ENCODE measurements at regions not wholly inside any gene's neighbourhood (a gene's known extent, or its start where the extent isn't known, plus 50 kb on each side); places are given as distances from the start of the nearest gene placed in this dataset.
"Not testable (repeated sequence)": the region's sequence is repeated elsewhere in the genome, so short reads cannot be mapped to it uniquely, and the experiment has no call there.

- DNase-seq (no peak), ATAC-seq (no peak)
- intact Hi-C loops (cut with micrococcal nuclease): no loop called here
These were observed 333.1 kb upstream of the HNRNPA3 start for GRCh38 chr2:176879426-176879995.

DNA sequence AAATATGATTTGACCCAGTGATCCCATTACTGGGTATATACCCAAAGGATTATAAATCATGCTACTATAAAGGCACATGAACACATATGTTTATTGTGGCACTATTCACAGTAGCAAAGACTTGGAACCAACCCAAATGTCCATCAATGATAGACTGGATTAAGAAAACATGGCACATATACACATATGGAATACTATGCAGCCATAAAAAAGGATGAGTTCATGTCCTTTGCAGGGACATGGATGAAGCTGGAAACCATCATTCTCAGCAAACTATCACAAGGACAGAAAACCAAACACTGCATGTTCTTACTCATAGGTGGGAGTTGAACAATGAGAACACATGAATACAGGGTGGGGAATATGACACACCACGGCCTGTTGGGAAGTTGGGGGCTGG, 330.5 kb upstream of the HNRNPA3 start:
- intact Hi-C loops (cut with micrococcal nuclease); DNase-seq; ATAC-seq: not testable (repeated sequence)

GRCh38 chr2:176885001-176885643, 327.5 kb upstream of the HNRNPA3 start:
- DNase-seq: no peak
- no peak for ATAC-seq
- intact Hi-C loops (cut with micrococcal nuclease): no loop called here

DNA sequence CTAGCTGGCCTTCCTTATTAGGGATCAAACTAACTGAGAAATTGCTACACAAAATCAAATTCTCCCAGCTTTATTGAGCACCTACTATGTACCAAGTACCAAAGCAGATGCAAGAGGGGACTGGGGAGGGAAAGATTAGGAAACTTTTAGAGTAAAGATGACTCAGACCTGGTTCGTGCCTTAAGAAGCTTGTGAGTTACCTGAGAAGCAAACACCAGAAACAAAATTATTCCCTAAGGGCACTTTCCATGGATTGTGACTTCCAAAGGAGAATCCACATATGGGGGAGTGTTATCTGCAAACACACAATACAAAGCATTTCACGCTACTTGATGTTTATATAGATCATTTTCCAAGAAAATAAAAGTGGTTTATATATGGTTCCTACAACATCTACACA, 326.9 kb upstream of the HNRNPA3 start:
- no peak for DNase-seq
- intact Hi-C loops (cut with micrococcal nuclease): no loop called here
- no peak for ATAC-seq

DNA sequence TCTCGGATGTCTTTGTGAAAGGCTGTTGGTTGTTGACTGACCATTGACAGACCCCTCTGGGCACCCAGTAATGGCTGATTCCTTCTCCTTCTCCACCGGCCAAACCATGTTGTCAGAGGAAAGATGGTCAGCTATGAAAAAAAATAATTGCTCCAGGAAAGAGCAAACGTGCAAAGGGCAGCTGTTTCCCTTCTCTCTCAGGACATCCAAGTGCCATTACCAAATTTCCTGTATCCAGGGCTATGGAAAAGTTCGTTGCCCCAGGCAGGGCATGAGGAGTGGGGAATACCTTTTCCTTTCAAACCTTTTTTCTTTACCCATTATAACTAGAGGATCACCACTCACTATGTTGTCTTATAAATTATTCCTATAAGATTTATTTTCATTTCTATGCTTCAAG, 321.5 kb upstream of the HNRNPA3 start:
- ATAC-seq (no peak), DNase-seq (no peak)
- intact Hi-C loops (cut with micrococcal nuclease): no loop called here

- DNase-seq: no peak
These were observed 320.7 kb upstream of the HNRNPA3 start for GRCh38 chr2:176891857-176892256.

GRCh38 chr2:176892676-176893226, 319.8 kb upstream of the HNRNPA3 start:
- ATAC-seq (no peak), DNase-seq (no peak)
- intact Hi-C loops (cut with micrococcal nuclease): no loop called here

More at GRCh38 chr2:176891857-176892256, 320.7 kb upstream of the HNRNPA3 start:
- no peak for ATAC-seq
- intact Hi-C loops (cut with micrococcal nuclease): no loop called here

DNA sequence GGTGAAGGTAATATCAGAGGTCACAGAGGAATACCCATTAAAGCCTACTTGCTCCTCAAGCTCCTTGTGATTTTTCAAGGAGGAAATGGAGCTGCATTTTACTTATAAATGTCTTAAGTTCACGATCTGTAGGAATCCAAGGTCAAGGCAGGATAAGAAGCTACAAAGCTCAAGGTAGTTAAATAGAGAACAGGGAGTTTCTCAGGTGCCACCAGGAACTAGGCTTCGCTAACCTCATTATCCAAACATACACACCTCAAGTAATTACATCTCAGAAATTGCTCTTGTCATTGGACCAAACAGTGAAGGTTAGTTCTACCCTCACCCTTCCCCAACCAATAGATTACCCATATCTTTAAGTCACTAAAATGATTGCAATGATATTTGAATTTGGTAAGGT, 317.4 kb upstream of the HNRNPA3 start:
- intact Hi-C loops (cut with micrococcal nuclease): no loop called here
- ATAC-seq (no peak), DNase-seq (no peak)

GRCh38 chr2:176902454-176902853, 310.1 kb upstream of the HNRNPA3 start:
- intact Hi-C loops (cut with micrococcal nuclease): no loop called here
- ATAC-seq (no peak), DNase-seq (no peak)

DNA sequence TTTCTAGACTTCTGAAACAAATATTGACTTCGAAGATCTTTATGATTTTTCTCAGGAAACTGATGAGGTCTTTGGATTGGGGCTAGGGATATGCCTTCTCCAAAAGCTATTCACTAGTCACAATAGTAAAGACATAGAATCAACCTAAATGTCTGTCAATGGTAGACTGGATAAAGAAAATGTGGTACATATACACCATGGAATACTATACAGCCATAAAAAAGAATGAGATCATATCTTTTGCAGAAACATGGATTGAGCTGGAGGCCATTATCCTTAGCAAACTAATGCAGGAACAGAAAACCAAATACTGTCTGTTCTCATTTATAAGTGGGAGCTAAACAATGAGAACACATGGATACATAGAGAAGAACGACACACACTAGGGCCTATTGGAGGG, 308.5 kb upstream of the HNRNPA3 start:
- DNase-seq; ATAC-seq; intact Hi-C loops (cut with micrococcal nuclease): not testable (repeated sequence)

DNA sequence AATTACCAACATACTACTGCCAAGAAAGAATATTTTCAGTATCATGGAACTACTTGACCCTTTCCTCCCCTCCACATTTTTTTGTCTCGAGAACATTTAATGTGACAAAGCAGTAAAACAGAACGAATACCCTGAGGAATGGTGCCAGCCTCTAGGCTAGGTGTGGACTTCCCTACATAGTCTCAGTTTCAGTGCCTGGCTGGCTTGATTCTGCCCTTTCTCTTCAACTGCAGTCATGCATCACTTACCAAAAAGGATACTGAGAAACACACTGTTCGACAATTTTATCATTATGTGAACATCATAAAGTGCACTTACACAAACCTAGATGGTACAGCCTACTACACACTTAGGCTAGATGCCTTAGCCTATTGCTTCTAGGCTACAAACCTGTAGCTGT, 305.3 kb upstream of the HNRNPA3 start:
- intact Hi-C loops (cut with micrococcal nuclease): no loop called here
- no peak for ATAC-seq
- no peak for DNase-seq

DNA sequence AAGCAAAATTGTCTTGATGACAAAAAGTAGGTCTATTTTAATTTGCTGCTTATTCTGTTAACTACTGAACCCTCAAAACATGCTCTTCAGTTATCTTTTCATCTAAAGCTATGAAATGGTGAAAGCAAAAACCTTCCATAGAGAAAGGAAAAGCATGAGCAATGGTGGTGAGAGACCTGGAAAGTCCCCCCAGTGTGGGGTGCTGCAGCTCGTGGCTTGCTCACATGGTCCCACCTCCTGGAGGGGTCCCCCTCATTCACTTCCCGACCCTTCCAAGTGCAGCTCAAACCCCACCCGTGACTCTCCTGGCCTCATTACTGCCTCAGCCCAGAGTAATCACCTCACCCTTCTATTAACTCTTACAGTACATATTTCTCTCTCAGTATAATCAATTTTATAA, 301.8 kb upstream of the HNRNPA3 start:
- ATAC-seq (no peak), DNase-seq (no peak)
- intact Hi-C loops (cut with micrococcal nuclease): no loop called here

DNA sequence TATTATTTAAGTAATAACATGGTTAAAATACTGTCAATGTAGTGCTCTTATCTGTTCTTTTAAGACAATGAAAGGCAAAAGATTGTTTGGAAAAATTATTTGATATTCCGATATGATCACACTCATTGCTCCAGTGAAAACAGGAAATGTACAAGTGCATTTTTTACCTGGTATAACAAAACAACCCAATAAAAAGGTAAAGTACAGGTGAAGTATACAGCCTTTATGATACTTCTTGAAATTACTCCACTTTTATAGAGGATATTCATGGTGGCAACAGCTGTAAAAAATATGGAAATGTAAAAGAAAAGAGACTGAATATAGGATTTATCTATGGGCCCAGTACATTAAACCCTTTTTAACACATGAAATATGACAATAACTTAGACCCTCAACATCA, 298.6 kb upstream of the HNRNPA3 start:
- DNase-seq (no peak), ATAC-seq (no peak)
- intact Hi-C loops (cut with micrococcal nuclease): no loop called here

GRCh38 chr2:176914371-176914770, 298.2 kb upstream of the HNRNPA3 start:
- DNase-seq (no peak), ATAC-seq (no peak)
- intact Hi-C loops (cut with micrococcal nuclease): no loop called here

DNA sequence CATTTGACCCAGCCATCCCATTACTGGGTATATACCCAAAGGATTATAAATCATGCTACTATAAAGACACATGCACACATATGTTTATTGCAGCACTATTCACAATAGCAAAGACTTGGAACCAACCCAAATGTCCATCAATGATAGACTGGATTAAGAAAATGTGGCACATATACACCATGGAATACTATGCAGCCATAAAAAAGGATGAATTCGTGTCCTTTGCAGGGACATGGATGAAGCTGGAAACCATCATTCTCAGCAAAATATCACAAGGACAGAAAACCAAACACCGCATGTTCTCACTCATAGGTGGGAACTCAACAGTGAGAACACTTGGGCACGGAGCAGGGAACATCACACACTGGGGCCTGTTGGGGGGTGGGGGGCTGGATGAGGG, 290.0 kb upstream of the HNRNPA3 start:
- intact Hi-C loops (cut with micrococcal nuclease); DNase-seq: not testable (repeated sequence)

GRCh38 chr2:176923205-176923604, 289.4 kb upstream of the HNRNPA3 start:
- DNase-seq: no peak
- intact Hi-C loops (cut with micrococcal nuclease): no loop called here
- no peak for ATAC-seq

More for the DNA sequence above, 290.0 kb upstream of the HNRNPA3 start:
- not testable (repeated sequence) for ATAC-seq

DNA sequence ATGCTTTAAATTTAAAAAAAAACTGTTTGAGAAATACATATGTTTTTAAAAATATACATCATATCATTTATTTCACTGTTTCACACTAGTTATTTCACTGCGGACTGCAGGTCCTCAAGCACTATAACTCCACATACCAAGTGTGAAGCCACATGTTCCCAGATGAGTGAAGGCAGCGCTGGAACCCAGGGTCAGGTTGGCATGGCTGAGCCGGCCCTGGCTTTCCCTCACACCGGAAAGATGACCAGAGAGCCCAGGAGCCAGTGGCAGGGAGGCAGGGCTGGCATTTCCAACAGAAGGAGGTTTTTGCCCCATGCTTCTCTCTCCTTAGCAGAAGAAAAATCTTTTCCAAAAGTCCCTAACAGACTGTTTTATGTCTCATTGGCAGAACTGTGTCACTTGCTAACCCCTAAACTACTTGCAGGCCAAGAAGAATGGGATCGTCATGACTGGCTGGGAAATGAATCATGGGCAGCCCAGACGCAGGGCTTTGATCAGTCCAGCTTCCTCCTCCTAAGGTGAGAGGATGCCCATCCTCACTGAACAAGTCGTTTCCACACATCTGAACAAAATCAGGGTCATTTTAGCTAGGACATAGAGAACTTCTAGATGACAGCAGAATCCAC, 287.6 kb upstream of the HNRNPA3 start:
- no peak for DNase-seq
- ATAC-seq: no peak
- intact Hi-C loops (cut with micrococcal nuclease): no loop called here

DNA sequence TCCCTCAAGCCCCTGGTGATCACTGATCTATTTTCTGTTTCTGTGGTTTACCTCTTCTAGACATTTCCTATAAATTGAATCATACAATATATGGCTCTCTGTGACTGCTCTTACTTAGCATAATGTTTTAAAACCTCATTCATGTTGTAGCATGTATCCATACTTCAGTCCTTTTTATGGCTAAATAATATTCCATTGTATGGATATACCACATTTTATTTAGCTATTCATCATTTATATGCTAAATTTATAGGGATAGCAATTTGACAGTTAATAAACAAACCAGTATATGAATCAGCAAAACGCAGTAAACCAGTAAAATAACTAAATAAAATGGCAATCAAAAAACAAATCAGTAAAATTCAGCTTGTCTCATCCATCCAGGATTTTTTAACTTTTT, 286.1 kb upstream of the HNRNPA3 start:
- intact Hi-C loops (cut with micrococcal nuclease): no loop called here

GRCh38 chr2:176929387-176929786, 283.2 kb upstream of the HNRNPA3 start:
- intact Hi-C loops (cut with micrococcal nuclease); DNase-seq; ATAC-seq: not testable (repeated sequence)

More for the DNA sequence above, 286.1 kb upstream of the HNRNPA3 start:
- DNase-seq (no peak), ATAC-seq (no peak)

All from left ventricle myocardium superior (tissue), 1 donor.